ENCODE measurements at regions not wholly inside any gene's neighbourhood (a gene's known extent, or its start where the extent isn't known, plus 50 kb on each side); places are given as distances from the start of the nearest gene placed in this dataset.

GRCh38 chrX:64853424-64853823, 122.8 kb downstream of the ZC4H2 start:
- TF ChIP-seq, protein P1, sequence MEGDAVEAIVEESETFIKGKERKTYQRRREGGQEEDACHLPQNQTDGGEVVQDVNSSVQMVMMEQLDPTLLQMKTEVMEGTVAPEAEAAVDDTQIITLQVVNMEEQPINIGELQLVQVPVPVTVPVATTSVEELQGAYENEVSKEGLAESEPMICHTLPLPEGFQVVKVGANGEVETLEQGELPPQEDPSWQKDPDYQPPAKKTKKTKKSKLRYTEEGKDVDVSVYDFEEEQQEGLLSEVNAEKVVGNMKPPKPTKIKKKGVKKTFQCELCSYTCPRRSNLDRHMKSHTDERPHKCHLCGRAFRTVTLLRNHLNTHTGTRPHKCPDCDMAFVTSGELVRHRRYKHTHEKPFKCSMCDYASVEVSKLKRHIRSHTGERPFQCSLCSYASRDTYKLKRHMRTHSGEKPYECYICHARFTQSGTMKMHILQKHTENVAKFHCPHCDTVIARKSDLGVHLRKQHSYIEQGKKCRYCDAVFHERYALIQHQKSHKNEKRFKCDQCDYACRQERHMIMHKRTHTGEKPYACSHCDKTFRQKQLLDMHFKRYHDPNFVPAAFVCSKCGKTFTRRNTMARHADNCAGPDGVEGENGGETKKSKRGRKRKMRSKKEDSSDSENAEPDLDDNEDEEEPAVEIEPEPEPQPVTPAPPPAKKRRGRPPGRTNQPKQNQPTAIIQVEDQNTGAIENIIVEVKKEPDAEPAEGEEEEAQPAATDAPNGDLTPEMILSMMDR (IDR thresholded peaks at IDR 0.05): no peak
- no peak for TF ChIP-seq EZH2phosphoT487 (IDR thresholded peaks at IDR 0.05)
- no peak for TF ChIP-seq EZH2 (IDR thresholded peaks at IDR 0.05)
